Neural cell (in vitro differentiated cells): ENCODE measurements at regions not wholly inside any gene's neighbourhood (a gene's known extent, or its start where the extent isn't known, plus 50 kb on each side); places are given as distances from the start of the nearest gene placed in this dataset.

Experiments used
- EP300 ChIP-seq: fragments of 450-650 bp; conservative IDR thresholded peaks from 2 replicates; pipeline ENCODE4 v1.6.1; 2014; ENCODE audit warnings: antibody characterized with exemption, mild to moderate bottlenecking, moderate library complexity; ENCODE audit not compliant: poor library complexity, severe bottlenecking
- EZH2 ChIP-seq: fragments of 200-600, 300-800 bp; shearing (Covaris generic), sonication (generic); IDR thresholded peaks from 2 replicates; pipeline ENCODE4 v1.6.1; 2014; ENCODE audit warnings: antibody characterized with exemption, low read length, borderline replicate concordance, mild to moderate bottlenecking; ENCODE audit not compliant: insufficient read depth, poor library complexity, severe bottlenecking
- MXI1 ChIP-seq: fragments of 450-650 bp; conservative IDR thresholded peaks from 2 replicates; pipeline ENCODE4 v1.6.1; 2014; ENCODE audit warnings: antibody characterized with exemption, mild to moderate bottlenecking; ENCODE audit not compliant: poor library complexity, severe bottlenecking
- POLR2AphosphoS5 ChIP-seq: IDR thresholded peaks from 2 replicates; pipeline ENCODE4 v1.6.1; 2012
- TAF1 ChIP-seq: IDR thresholded peaks from 2 replicates; pipeline ENCODE4 v1.6.1; 2012; ENCODE audit warnings: low read depth
- TF ChIP-seq, protein P1 (sequence below): fragments of 450-650 bp; IDR thresholded peaks from 2 replicates; pipeline ENCODE4 v1.5.1; 2014; ENCODE audit warnings: antibody characterized with exemption, mild to moderate bottlenecking, moderate library complexity; ENCODE audit not compliant: poor library complexity, severe bottlenecking
- TF ChIP-seq, protein P2 (sequence below): IDR thresholded peaks from 2 replicates; pipeline ENCODE4 v1.6.1; 2012; ENCODE audit warnings: borderline replicate concordance

DNA sequence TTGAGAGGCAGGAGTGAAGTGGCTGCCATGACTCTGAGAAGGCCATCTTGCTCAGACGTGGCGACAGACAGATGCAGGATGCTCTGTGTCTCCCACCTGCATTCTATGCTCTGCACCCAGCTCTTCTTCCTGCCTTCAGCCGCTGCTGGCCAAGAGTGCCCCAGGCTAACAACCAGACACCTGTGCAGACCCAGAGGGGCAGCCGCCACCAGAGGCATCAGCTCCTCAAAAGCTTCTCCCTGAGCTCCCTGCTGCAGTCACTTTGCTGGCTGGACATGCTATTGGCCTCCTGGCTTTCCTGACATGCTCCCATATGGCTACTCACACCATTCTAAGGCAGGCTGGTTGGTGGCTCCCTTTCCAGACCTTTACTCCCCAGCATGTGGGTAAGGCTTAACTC lies 70.6 kb upstream of the GRB10 start:
- TF ChIP-seq, protein P1, sequence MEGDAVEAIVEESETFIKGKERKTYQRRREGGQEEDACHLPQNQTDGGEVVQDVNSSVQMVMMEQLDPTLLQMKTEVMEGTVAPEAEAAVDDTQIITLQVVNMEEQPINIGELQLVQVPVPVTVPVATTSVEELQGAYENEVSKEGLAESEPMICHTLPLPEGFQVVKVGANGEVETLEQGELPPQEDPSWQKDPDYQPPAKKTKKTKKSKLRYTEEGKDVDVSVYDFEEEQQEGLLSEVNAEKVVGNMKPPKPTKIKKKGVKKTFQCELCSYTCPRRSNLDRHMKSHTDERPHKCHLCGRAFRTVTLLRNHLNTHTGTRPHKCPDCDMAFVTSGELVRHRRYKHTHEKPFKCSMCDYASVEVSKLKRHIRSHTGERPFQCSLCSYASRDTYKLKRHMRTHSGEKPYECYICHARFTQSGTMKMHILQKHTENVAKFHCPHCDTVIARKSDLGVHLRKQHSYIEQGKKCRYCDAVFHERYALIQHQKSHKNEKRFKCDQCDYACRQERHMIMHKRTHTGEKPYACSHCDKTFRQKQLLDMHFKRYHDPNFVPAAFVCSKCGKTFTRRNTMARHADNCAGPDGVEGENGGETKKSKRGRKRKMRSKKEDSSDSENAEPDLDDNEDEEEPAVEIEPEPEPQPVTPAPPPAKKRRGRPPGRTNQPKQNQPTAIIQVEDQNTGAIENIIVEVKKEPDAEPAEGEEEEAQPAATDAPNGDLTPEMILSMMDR = no peak
- TF ChIP-seq EP300 (no peak), POLR2AphosphoS5 (no peak), EZH2 (no peak), TAF1 (no peak), MXI1 (no peak)
- TF ChIP-seq, protein P2, sequence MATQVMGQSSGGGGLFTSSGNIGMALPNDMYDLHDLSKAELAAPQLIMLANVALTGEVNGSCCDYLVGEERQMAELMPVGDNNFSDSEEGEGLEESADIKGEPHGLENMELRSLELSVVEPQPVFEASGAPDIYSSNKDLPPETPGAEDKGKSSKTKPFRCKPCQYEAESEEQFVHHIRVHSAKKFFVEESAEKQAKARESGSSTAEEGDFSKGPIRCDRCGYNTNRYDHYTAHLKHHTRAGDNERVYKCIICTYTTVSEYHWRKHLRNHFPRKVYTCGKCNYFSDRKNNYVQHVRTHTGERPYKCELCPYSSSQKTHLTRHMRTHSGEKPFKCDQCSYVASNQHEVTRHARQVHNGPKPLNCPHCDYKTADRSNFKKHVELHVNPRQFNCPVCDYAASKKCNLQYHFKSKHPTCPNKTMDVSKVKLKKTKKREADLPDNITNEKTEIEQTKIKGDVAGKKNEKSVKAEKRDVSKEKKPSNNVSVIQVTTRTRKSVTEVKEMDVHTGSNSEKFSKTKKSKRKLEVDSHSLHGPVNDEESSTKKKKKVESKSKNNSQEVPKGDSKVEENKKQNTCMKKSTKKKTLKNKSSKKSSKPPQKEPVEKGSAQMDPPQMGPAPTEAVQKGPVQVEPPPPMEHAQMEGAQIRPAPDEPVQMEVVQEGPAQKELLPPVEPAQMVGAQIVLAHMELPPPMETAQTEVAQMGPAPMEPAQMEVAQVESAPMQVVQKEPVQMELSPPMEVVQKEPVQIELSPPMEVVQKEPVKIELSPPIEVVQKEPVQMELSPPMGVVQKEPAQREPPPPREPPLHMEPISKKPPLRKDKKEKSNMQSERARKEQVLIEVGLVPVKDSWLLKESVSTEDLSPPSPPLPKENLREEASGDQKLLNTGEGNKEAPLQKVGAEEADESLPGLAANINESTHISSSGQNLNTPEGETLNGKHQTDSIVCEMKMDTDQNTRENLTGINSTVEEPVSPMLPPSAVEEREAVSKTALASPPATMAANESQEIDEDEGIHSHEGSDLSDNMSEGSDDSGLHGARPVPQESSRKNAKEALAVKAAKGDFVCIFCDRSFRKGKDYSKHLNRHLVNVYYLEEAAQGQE = no peak
